Erythroblast (primary cell): ENCODE measurements at regions not wholly inside any gene's neighbourhood (a gene's known extent, or its start where the extent isn't known, plus 50 kb on each side); places are given as distances from the start of the nearest gene placed in this dataset.

Experiments
- GATA1 ChIP-seq: IDR thresholded peaks from 2 replicates; pipeline ENCODE4 v1.6.1; 2011; ENCODE audit warnings: low read depth, mild to moderate bottlenecking, control low read depth, low read length, moderate library complexity
- POLR2A ChIP-seq: IDR thresholded peaks from 2 replicates; pipeline ENCODE4 v1.6.1; 2011; ENCODE audit warnings: mild to moderate bottlenecking, low read length

DNA sequence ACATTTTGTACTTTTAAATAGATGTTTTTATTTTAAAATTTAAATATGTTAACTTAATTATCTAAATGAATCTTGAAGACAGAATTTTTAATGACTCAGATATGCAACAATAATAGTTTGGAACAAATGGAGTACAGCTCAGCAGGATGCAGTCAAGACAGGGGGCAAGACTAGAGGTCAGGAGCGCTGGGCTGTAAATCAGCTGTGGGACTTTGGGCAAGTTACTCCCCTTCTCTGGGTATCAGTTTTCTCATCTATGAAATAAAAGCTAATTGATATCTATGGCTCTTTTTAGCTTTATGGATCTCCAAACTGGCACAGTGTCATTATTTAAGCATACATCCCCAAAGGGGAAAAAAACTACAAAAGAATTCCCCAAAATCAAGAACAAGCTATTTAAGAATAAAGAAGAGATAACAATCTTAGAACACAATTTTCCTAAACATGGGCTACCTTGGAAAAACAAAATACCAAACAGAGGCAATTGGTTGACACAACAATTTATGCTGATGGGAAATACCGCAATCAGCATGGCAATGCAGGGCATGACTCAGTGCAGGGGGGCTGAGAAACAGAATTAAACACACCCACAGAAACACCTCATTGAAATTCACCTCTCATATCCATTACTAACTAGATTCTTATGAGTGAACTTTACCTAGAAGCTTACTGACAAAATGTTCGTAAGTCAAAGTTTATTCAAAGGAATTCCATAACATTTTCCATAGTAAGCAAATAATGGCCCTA, 188.2 kb downstream of the SIM1 start:
- TF ChIP-seq POLR2A (no peak), GATA1 (no peak)
